Stimulated activated CD4-positive, alpha-beta T cell treated with anti-CD3 and anti-CD28 coated beads, Interleukin-15, amount 100 ng/mL, for 48 hours (primary cell): ENCODE measurements at regions not wholly inside any gene's neighbourhood (a gene's known extent, or its start where the extent isn't known, plus 50 kb on each side); places are given as distances from the start of the nearest gene placed in this dataset.
"Not testable (repeated sequence)": the region's sequence is repeated elsewhere in the genome, so short reads cannot be mapped to it uniquely, and the experiment has no call there.

ENCODE experiments used
- DNase-seq, 2 donors: peaks; one replicate each; pipeline ENCODE4 v3.0.0-alpha.2; 2020; ENCODE audit warnings: low read depth in 2 of 2

DNA sequence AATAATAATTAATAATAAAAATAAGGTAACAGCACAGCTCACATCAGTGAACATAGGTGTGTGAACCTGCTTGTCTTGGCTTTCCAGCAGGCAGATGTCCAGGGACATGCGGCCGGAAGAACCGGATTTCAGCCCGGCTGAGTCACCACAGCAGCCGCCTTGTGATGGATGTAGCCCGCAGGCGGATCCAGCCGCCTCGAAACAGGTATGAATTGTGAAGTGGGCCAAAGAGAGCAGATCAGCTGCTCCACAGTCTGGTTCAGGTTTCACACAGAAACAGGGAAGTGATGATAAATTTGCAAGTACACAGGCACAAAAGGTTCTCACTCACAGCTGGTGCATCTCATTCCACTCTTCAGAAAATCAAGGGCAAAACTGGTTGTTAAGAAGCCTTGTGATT, 55.1 kb downstream of the ID4 start:
- no peak for DNase-seq

DNA sequence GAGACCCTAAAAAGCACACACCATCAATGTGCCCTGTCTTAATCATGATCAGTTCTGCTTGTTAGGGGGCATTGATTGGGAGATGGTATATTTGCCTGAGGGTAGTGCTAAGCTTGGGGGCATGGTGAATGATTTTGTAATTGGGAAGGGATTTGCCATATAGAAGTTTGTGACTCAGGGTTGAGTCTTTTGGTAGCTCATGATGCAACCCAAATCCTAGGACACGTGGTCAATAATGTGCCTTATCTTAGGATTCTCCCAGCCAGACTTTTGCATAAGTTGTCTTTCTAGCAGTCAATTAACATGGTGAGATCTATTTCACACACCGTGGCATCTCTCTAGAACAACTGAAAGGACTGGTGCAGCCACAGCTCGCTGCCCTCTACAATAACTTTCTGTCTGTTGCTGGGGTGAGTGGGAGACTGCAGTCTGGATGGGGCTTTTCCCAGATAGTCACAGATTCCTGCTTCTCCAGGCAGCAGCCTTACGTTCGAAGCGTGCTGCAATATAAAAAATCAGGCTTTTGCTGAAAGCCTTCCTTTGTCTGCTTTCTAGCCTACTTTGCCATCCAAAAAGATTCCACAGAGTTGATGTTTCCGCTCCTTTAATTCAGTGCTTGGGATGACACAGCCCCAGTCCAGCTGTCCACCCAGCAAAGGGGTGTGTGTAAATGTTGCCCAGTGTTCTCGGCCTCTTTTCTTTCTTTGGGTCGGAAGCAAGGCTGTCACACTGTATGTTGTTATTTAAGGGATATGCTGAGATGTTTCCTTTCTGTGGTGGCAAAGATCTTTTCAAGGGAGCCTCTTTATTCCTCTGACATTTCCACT, 58.9 kb downstream of the ID4 start:
- DNase-seq = no peak

- no peak for DNase-seq
Measured at GRCh38 chr6:19896693-19897010, 59.5 kb downstream of the ID4 start.

DNA sequence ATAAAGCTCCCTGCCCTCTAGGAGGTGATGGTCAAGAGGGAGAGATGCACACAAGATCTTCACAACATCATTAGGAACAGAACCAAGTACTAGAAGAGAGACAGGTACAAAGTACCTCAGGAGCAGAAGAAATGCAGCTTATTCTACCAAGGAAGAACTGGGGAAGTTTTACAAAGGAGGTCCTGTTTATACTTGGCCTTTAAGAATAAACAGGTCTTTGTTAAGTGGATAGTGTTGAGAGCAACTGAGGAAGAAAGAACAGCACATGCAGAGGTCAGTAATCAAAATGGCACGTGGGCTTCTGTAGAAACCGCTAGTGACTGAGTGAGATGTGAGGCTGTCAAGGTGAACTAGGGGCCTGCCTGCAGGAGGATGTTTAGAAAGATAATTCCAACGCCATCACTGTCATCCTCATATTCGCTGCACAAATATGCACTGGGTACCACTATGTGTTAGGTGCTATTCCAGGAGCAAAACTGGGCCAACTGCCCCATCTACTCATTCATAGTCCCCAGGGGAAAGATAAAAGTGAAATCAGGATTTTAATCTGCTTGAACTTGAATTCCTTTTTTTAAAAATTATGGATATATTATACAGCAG, 61.1 kb downstream of the ID4 start:
- no peak for DNase-seq

GRCh38 chr6:19902201-19902600, 65.0 kb downstream of the ID4 start:
- DNase-seq = no peak

GRCh38 chr6:19904408-19904807, 67.2 kb downstream of the ID4 start:
- DNase-seq = not testable (repeated sequence)

DNA sequence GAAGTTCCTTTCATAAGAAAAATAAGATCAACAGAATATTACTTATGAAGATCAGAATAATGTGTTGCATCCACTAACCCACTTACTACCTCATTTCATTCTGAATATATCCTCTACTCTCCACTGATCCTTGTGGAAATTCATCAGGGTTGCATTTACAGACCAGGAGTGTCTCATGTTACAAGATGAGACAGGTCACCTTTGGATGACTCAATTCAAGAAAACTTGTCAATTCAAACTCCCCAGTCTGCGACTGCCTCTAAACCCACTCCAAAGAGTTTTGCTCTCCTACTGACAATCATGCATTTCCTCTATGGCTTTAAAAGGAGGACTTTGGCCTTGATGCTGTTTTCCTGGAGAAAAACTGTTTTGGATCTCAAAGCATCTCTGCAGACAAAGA, 68.4 kb downstream of the ID4 start:
- DNase-seq = no peak

DNA sequence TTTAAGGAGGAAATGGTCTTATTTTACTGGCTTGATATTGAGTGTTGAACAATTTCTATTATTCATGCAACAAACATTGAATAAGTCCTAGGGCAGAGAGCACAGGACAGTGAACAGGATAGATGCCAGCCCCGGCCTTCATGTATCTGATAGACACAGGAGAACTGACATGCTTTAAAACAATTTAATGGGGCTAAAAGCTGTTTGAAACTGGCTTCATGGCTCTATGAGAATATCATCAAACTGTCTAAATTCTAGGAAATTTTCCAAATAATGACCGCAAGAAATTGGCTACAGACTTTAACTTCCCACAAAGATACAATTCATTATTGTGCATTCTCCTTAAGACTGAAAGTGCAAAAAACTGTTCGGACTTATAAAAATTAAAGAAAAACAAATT, 69.0 kb downstream of the ID4 start:
- no peak for DNase-seq

- no peak for DNase-seq
Measured at GRCh38 chr6:19911223-19911622, 74.1 kb downstream of the ID4 start.

DNA sequence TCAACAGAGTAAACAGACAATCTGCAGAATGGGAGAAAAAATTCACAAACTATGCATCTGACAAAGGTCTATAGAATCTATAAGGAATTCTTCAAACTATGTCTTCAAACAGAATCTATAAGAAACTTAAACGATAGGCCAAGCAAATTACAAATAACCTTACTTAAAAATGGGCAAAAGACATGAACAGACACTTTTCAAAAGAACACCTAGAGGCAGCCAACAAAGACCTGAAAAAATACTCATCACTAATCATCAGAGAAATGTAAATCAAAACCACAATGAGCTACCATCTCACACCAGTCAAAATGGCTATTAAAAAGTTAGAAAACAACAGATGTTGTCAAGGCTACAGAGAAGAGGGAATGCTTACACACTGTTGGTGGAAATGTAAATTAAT, 81.3 kb downstream of the ID4 start:
- no peak for DNase-seq

DNA sequence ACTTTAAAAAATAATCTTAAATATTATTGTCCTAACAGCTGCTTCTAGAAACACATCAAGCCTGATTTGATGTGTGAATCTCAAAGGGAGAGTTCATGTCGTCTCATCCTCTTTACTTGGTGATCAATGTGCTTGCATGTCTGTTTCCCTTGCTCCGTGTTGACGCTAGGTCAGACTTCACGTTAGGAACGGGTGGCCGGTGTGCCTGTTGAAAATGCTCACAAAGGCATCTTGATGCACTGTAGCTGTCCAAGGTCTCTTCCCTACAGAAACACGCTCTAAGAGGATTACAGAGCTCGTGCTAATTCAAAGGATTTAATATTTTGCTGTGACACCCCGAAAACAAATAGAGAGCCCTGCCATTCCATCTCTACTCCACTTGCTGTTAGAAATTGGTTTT, 84.6 kb downstream of the ID4 start:
- no peak for DNase-seq

- no peak for DNase-seq
Measured at GRCh38 chr6:19925533-19925932, 88.4 kb downstream of the ID4 start.

DNA sequence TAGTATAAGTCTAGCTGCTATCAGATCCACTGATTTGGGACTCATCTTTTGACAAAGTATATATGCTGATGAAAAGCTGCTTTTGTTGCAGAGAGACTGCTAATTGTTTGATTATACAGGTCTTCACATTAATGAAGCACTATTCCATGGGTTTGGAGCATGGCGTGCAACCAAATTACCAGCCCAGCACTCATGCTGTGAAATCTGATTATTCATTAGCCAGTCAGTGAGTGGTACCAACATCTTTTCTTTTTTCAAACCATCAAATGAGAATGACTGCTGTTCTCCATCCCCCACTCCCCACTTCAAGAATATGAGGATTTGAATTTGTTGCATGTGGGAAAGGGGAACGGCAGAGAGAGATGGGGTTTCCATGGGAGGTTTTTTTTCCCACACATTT, 91.3 kb downstream of the ID4 start:
- DNase-seq = no peak

GRCh38 chr6:19929312-19929711, 92.1 kb downstream of the ID4 start:
- DNase-seq = no peak

DNA sequence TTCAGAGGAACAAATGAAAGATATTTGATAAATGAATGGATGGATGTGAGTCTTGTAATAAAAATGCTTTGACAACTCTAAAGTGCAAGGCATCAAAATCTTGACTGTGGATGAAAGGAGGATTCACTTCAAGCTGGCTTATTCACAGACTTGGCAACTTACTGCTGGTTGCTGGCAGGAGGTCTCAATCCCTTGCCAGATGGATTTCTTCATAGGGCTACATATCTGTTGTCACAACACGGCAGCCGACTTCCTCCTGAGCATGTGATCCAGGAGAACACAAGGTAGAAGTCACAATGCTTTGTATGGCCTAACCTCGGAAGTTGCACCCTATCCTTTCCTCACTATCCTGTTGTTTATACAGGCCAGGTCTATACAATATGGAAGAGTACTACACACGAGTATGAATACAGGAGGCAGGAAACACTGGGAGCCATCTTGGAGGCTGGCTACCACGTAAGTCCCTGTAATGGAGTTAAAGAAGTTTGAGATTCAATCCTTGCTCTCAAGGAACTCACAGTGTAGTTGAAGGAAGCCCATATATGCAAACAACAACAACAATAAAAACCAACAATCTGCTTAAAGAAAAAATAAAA, 97.9 kb downstream of the ID4 start:
- no peak for DNase-seq

GRCh38 chr6:19939321-19939720, 102.2 kb downstream of the ID4 start:
- not testable (repeated sequence) for DNase-seq

DNA sequence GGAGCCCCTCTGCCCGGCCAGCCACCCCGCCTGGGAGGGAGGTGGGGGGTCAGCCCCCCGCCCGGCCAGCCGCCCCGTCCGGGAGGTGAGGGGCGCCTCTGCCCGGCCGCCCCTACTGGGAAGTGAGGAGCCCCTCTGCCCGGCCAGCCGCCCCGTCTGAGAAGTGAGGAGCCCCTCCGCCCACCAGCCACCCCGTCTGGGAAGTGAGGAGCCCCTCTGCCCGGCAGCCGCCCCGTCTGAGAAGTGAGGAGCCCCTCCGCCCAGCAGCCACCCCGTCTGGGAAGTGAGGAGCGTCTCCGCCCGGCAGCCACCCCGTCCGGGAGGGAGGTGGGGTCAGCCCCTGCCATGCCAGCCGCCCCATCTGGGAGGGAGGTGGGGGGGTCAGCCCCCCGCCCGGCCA, 102.8 kb downstream of the ID4 start:
- DNase-seq = not testable (repeated sequence)

DNA sequence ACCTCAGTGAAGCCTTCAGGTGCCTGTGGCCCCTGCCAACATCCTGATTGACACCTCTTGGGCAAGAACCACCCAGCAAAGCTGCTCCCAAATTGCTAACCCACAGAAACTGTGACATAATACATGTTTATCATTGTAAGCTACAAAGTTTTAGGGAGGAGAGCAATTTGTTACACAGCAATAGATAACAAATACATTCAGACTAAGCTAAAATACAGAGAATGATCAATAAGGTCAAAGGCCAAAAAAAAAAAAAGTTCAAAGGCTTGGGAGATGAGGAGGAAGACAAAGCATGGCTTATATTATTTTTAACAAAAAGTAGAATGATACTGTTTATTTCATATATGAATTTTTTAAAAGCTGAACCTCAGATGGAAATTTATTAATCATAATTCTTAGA, 105.9 kb downstream of the ID4 start:
- DNase-seq = no peak

- no peak for DNase-seq
Measured at GRCh38 chr6:19945843-19946358, 108.7 kb downstream of the ID4 start.

- DNase-seq = no peak
Measured at GRCh38 chr6:19949155-19949554, 112.0 kb downstream of the ID4 start.

DNA sequence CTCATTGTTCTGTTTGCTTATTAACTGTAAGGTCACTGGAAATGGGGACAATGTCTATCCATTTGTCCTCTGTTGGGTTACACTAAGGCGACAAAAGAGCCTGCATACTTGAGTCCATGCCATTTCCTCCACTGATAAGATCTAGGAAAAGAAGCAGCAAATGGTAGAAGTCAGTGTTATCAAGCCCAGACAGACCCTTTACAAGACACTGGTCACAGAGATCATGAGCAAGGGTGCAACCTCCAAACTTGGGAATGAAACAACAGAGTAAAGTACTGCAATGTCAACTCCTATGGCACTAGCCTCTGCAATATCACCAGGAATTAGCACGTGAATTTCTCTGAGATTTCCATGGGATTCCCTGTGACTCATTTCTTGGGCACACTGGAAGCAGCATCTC, 126.9 kb downstream of the ID4 start:
- no peak for DNase-seq

DNA sequence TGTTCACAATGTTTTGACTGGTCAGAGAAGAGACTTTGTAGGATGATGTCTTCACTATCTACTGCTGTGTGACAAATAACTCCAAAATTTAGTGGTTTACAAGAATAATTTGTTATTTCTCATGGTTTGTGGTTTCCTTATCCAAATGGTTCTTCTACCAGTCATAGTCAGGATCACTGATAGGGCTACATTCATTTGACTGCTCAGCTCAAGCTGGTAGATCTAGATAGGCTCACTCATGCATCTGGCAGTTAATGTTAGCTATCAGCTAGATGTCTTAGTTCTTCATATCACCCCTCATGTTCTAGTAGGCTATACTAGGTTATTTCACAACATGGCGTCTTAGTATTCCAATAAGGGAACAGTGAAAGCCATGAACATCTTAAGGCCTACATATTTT, 131.0 kb downstream of the ID4 start:
- no peak for DNase-seq

DNA sequence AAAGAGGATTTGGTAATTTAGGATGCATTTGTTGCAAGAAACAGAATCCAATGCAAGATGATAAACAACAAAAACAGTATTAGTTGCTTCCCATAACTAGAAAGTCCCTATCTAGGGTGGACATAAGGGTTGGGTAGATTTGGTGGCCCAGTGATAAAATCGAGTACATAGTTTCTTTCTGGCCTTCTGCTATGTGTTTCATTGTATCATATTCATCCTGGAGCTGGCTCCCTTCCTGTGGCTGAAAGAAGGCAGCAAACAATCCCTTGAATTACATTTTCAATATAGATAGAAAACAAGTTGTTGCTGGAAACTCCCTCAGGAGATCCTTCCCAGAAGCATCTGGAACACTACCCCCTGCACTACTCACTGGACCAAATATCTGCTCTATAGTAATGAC, 135.1 kb downstream of the ID4 start:
- DNase-seq = no peak
